Endothelial cell of hepatic sinusoid (primary cell): ENCODE measurements at regions not wholly inside any gene's neighbourhood (a gene's known extent, or its start where the extent isn't known, plus 50 kb on each side); places are given as distances from the start of the nearest gene placed in this dataset.
"Not testable (repeated sequence)": the region's sequence is repeated elsewhere in the genome, so short reads cannot be mapped to it uniquely, and the experiment has no call there.

Experiments
- in situ Hi-C: cut with HindIII; loops from 2 replicates; pipeline ENCODE4 v1.10.0; 2017; ENCODE audit warnings: low sequenced_read_pairs

DNA sequence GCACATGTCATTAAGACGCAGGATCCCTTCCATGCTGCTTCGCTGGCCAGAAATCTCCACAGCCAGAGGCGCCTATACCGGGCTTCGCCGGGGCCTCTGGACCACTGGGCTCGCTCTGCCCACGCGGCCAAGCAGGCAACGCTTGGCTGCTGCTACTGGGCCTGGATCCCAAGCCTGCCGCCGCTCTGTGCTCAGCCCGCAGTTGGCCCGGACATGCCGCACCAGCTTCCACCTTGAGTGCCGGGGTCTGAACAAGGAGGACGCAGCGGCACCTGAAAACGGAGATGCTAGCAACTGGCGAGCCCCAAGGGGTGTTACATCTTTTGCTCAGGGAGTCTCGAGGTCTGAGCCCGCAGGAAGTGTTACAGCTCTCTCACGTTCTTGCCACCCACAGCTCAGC lies 409.9 kb upstream of the SGCG start:
- in situ Hi-C loops = no loop called here

DNA sequence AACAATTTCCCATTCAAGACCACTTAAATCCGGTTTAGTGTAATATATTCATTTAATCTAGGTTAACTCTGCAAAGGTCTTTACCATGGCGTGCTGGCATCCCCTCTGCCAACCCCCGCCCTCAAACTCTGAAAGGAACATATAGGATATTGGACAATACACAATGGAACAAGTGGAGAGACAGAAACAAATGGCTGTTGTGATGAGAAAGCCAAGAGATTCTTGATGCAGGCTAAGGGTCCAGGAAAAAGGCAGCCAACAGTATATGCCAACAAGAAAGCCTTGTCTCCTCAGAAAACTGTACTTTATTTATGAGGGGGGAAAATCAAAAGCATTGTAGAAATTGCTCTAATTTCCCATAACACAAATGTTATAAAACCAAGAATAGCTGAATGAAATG lies 407.3 kb upstream of the SGCG start:
- in situ Hi-C loops = no loop called here

DNA sequence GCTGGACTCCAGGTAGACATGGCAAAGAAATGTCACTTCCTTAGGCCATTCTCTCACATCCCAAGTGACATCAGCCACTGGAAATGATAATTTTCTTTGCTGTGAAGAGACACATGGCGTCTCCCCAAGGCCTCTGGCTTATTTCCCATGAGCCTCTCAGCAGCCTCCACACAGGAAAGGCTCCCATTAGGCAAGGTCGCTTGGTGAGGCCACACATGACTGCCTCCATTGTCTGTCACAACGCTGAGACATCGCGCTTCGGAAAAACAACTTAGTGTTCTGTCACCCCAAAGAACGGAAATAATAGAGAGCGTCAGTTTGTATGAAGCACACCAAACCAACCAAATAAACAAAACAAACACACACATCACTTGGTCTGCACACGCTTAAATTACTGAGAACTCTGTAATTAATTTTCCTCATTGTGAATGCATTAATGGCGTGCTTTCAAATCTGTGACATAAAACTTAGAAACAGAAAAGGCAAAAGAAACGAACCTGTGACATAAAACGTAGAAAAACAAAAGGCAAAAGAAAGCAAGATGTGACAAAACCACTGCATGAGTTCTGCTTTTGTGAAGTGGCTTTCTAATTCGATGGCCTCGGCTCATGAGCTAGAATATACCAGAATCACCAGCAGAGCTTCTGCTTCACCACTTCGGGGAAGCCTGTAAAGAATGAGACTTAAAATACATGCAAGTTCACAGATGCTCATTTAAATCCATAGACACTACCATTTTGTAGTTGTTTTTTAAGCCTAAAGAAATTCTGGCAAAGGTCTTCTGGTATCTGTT lies 404.2 kb upstream of the SGCG start:
- in situ Hi-C loops = no loop called here

DNA sequence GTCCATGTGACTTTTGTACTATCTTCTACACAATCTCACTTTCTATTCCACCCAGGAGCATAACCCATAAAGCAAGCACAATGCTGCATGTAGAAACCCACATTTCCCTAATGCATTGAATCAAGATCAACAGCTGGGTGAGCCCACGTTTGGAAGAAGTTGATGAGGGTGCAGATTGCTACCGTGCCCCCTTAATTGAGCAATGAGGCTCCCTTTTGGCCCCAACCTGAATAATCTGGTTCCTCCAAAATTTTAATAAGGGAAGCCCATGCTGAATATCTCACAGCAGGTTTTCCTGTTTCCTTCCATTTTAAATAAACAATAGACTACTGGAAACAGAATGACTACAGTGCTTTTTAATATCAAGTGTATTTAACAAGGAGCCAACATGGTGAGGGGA lies 403.6 kb upstream of the SGCG start:
- in situ Hi-C loops = no loop called here

DNA sequence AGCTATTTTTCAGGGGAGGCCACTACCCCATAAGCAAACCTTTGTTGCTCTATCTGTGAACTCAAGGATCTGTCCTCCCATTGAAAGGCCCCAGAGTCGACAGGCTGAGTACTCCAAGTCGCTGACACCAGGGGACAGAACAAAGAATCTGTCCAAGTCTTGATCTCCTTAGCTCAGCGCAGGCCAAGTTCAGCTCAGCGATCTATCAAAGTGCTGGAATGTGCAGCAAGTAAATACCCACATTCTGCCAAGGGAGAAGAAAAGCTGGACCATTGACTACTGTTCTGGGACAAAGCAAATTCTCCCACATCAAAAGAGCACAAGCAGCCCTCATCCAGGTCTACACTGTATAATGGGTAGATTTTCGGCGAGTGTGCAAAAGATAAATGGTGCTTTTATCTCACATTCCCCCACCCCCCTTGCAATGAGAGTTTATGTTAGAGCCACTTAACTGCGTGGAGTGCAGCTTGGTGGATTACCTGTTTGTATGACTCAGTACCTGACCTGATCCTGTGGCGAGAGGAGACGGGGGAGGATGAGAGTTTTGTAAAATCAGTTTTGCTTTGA lies 391.7 kb upstream of the SGCG start:
- in situ Hi-C loops = no loop called here

DNA sequence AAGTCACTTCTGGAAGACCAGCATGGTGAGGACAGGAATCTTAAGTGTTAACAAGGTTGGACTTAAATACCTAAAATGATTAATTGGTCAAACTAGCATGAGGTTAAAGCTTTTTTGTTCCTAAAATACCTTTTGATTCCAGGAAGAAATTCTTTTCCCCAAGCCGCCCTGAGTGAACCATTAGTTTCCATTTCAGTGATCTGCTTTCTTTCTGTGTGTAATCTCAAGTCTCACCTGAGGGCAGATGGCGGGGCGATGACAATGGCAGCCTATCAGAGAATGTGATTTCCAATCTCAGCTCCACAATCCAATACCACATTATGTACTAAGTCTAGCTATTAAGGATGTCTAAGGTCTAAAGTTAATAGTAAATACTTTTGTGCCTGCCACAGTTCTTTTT lies 390.9 kb upstream of the SGCG start:
- in situ Hi-C loops = no loop called here

DNA sequence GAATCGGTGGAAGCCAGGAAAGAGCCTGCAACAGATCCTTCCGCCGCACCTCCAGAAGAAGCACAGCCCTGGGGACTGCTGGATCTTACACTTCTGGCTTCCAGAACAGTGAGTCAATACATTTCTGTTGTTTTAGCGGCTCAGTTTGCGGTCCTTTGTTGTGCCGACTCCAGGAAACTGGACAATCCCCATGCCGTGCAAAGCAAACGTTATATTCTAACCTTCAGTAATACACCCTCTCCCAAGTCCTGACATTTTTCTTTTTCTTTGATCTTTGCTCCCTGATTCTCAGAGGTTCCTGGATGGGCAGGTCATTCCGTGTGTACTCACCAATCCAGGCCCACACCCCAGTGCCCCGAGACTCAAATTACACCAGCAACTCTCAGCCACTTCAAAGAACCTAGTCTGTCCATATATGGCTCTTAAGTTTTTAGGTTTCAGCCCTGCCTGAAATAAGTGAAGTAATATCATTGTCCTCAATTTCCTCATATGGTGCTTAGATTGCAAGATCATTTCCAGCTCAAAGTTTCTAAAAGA lies 387.1 kb upstream of the SGCG start:
- in situ Hi-C loops = no loop called here

DNA sequence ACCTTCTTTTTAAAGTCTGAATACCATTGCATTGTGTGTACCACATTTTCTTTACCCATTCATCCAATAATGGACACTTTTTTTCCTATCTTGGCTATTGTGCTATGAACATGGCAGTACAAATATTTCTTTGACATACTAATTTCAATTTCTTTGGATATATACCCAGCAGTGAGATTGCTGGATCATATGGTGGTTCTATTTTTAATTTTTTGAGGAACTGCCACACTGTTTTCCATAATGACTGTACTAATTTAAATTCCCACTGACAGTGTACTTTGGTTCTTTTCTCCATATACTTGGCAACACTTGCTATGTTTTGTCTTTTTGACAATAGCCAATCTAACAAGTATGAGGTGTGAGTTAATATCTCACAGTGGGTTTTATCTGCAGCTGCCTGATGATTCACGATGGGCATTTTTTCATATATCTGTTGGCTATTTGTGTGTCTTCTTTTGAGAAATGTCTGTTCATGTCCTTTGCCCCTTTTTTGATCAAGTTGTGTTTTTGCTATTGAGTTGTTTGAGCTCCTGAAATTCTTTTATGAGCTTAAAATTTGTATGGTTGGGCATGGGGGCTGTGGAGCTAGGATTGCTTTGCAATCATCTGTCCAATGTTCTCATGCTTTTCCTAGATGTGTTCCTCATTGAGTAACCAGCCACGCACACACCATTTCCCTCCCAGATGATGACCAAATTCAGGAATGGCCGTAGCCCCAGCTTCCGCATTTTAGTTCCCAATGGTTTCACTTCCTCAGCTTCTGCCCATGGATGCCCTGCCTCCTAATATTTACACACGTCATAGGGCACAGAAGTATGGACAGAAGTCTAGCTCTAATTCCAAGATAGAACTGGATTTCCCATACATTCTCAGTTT lies 380.0 kb upstream of the SGCG start:
- in situ Hi-C loops = no loop called here

DNA sequence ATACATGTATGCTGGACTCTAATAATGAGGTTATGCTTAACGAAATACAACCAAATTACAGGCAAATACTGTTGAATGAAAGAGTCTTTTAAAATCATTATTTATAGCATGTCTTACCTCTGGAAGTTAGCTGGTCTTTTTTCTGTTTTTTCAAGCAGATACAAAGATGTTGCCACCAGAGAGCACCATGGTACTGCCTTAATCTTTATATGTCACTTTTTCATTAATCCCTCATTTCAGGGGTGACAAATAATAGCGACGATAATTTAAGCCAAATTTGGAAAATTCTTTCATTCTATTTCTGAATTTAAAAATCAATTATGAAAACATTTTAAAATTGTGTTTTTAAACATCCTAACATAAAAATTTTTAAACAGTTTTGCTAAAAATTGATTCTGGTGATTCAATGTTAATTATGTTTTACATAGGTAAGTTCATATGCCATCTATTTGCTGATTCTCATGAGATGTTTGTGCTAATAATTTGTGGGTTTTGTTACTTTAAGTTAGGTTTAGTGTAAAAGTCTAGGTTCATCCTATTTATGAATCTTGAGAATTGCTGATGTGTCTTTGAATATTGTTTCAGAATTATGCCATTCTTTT lies 379.3 kb upstream of the SGCG start:
- in situ Hi-C loops = no loop called here

DNA sequence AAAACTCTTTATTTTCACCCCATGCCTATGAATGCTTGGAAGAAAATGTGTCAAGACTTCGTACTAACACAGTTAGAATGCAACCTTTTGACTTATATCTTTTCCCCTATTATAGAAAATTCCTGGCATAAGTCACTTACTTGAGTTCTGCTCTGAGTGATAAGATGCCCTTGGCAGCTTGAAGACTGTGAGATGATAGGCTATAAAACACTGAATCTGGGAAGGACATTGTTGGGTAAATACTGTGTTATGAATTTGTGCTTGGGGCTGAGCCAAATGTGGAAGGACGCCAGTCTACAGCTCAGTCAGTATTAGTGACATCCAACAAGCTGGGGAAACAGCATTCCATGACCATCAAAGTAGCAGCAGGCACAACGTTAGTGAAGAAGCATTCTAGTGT lies 368.0 kb upstream of the SGCG start:
- in situ Hi-C loops = no loop called here

DNA sequence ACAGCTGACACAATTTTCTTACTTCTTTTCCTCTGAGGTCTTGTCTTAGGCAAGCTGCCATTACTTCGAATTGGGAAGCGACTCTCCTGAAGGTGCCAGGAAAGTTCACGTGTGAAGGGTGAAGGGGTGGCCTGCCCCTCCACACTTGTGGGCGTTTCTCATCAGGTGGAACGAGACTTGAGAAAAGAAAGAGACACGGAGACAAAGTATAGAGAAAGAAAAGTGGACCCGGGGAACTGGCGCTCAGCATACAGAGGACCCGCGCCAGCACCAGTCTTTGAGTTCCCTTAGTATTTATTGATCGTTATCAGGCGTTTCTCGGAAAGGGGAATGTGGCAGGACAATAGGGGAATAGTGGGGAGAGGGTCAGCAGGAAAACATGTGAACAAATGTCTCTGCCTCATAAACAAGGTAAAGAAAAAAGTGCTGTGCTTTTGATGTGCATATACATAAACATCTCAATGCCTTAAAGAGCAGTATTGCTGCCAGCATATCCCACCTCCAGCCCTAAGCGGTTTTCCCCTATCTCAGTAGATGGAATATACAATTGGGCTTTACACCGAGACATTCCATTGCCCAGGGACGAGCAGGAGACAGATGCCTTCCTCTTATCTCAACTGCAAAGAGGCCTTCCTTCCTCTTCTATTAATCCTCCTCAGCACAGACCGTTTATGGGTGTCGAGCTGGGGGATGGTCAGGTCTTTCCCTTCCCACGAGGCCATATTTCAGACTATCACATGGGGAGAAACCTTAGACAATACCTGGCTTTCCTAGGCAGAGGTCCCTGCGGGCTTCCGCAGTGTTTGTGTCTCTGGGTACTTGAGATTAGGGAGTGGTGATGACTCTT lies 367.0 kb upstream of the SGCG start:
- in situ Hi-C loops = not testable (repeated sequence)

DNA sequence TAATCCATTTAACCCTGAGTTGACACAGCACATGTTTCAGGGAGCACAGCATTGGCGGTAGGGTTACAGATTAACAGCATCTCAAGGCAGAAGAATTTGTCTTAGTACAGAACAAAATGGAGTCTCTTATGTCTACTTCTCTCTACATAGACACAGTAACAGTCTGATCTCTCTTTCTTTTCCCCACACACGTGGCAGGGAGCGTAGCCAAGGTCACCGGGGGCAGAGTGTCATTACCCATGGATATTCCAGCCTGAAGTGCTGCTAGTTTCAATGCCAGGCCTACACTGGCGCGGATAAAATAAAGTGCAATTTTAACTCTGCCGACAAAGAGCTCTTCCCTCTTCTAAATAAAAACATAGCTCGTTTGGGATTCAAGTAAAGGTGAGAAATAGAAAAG lies 366.3 kb upstream of the SGCG start:
- in situ Hi-C loops = not testable (repeated sequence)

DNA sequence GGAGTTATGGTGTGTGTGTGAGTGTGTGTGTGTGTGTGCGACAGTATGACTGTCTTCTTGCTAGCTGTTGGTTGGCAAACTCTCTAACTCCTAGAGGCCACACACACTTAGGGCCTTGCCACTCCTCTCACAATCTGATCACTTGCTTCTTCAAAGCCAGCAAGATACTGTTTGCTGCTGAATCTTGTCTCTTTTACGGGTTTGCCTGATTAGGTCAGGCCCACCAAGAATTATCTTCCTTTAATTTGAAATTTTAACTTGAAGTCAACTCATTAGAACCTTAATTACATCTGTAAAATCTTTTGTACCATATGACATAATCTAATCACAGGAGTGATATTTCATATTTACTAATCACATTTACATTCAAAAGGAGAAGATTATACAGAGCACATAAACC lies 359.2 kb upstream of the SGCG start:
- in situ Hi-C loops = no loop called here

DNA sequence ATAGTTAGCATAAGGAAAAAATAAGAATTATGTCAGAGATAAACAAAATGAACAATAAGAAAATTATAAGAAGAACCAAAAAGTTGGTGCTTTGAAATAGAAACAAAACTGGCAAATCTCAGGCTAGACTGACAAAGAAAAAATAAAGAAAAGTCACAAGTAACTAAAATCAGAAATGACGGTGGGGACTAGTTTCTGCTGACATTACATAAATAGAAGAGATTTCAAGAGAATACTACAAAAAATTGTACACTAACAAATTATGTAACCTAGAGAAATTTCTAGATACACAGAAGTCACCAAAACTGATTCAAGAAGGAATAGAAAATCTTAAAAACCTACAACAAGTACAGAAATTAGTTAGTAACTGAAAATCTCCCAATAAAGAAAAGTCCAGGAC lies 355.6 kb upstream of the SGCG start:
- in situ Hi-C loops = no loop called here

DNA sequence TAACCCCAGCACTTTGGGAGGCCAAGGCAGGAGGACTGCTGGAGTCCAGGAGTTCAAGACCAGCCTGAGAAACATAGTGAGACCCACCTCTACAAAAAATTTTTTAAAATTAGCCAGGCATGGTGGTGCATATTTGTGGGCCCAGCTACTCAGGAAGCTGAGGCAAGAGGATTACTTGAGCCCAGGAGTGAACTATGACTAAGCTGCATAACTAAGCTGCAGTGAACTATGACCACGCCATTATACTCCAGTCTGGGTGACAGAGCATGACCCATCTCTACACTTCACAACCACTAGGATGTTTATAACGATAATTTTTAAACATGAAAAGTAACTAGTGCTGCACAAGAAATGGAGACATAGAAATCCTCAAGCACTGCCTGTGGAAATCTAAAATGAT lies 352.7 kb upstream of the SGCG start:
- in situ Hi-C loops = no loop called here

DNA sequence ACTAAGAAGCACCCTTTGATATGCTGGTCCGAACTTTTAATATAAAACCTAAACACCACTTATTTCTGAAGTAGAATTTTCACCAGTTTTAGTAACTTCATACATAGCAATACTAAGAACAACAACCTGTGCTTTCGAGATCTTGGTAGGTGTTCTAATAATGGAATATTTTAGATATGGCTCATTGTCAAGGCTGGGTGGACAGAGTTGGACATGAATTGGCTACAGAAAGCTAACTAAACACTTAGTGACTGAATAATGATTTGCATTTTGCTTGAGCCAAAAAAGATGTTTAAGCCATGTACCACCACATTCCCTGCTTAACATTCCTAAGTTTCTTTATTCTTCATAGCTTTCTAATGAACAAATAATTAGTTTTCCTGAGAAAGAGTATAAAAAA lies 344.3 kb upstream of the SGCG start:
- in situ Hi-C loops = no loop called here

DNA sequence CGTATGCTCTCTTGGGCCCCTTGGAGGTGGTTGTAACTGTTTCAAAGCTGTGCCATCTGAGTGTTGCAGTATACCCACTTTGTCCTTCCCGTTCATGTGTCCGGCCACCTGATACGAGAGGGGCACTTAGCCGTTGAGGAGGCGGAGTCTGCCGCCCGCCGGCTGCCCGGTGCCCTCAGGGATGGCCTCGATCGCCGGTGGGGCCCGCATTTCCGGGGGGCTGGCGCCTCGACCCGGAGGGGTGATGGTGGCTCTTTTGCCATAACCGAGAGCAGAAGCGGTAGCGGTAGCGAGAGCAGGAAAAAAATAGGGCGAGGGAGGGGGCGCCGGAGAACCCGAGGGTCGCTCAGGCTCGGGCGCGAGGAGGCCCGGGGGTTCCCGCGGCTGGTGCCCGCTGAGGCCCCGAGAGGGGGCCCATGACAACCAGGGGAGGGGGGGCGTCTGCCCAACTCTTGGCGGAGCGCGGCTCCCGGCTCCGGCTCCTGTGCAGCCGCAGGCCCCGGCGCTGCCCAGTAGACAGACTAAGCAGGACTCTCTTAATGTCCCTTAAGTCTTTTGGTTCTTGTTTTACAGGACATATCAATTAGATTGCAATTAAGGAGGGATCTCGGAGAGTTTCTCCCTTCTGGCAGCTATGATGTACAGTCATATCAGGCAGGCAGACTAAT lies 342.7 kb upstream of the SGCG start:
- in situ Hi-C loops = no loop called here

DNA sequence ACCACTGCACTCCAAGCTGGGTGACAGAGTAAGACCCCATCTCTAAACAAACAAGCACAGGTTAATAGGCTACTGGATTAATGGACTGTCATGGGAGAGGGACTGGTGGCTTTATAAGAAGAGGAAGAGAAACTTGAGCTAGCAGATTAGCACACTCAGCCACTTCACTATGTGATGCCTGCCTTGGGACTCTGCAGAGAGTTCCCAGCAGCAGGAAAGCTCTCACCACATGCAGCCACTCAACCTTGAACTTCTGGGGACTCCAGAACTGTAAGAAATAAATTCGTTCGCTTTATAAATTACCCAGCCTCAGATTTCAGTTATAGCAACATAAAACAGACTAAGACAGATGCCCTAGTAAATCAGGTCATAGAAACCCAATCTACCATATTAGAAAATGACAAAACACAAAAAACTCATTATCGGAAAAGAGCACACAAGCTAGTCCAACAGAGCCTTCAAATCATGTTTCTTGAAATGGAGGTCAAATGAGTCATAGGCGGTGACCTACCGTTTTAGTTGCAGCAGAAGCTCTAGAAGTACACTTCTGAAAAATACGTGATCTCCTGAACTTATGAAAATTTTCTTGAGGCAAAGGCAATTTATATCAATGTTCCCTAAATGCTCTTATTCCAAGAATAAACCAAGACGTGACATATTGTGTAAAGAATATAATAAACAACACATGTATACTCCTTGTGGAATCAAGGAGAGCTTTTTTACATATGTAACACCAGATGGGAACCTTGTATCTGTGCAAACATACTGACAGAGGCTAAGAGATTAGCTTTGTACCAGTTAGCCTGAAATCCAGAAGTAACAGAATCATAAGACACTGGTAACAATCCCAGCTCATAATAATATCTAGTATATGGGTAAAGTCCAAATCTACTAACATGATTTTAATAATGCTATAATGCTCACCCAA lies 340.9 kb upstream of the SGCG start:
- in situ Hi-C loops = no loop called here

DNA sequence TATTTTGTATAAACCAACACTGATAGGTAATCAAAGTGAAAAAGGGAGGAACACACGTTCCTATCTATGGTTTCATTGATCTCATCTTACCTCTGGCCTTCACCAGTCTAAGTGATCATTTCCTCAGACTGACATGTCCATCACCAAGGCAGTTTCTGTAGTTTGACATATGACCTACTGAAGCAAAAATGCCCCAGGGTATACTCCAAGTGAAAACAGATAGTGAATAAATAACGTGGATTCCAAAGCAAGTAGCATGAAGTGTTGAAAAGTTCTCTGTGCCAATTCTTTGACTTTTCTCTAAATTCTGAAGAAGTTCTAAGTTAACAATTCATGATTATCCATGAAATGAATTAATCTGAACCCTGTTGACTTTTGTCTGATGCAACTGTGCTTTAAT lies 334.2 kb upstream of the SGCG start:
- in situ Hi-C loops = no loop called here
